ENCODE measurements at regions not wholly inside any gene's neighbourhood (a gene's known extent, or its start where the extent isn't known, plus 50 kb on each side); places are given as distances from the start of the nearest gene placed in this dataset.

DNA sequence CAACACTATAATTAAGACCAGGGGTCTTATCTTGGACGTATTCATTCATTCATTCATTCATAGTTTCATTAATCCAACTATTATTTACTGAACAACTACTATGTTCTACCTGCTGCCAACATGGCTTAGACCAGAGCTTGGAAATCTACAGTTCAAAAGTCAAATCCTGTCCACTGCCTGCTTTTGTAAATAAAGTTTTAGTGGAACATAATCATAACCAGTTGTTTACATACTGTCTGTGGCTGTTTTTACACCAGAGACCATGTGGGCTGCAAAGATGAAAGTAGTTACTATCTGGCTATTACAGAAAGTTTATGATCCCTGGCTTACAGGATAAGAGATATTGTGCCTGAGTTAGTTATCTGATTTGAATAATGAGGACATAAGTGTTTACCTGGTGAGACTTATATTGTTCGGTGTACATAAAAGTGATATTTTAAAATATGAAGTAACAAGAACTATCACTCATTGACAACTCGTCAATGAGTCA, 567.7 kb downstream of the TFAP2B start:
- no peak for TF ChIP-seq CTCF (IDR thresholded peaks at IDR 0.05; ENCODE audit: control extremely low read depth, extremely low read depth)
- Histone ChIP-seq H3K4me3 (no peak overlapping the region), H3K27me3 (ENCODE audit: control insufficient read depth in 3 of 3, insufficient read depth in 3 of 3, low read length in 2 of 3) (no peaks in the 10 kb centered on the region), H3K27ac (ENCODE audit: low read depth in 1 of 2, low read length in 1 of 2) (no peak overlapping the region), H3K9me3 (ENCODE audit: control insufficient read depth in 4 of 4, insufficient read depth in 3 of 4, low read length in 3 of 4) (peaks cover 0 to 3% (median 0%) of the 10 kb centered on the region in 4 donors), H3K9ac (ENCODE audit: insufficient read depth in 1 of 2, low read length in 2 of 2) (no peak overlapping the region), H3K4me1 (ENCODE audit: control insufficient read depth in 5 of 5, insufficient read depth in 5 of 5, low read length in 5 of 5) (peaks cover 0 to 4% (median 0%) of the 10 kb centered on the region in 5 donors), H3K36me3 (ENCODE audit: control insufficient read depth in 4 of 4, insufficient read depth in 4 of 4, low read length in 4 of 4) (no peaks in the 10 kb centered on the region)
- ATAC-seq (ENCODE audit: insufficient read depth, low FRiP score) (no peak), DNase-seq (no peak)
- 76 to 88% methylated on average over 3 of the region's 3 CpGs for WGBS, 2 donors

GRCh38 chr6:51387907-51388306, 569.2 kb downstream of the TFAP2B start:
- Histone ChIP-seq H3K36me3 (ENCODE audit: control insufficient read depth in 4 of 4, insufficient read depth in 4 of 4, low read length in 4 of 4) (no peaks in the 10 kb centered on the region), H3K9ac (ENCODE audit: insufficient read depth in 1 of 2, low read length in 2 of 2) (no peak overlapping the region), H3K4me1 (ENCODE audit: control insufficient read depth in 5 of 5, insufficient read depth in 5 of 5, low read length in 5 of 5) (peaks cover 0 to 4% (median 0%) of the 10 kb centered on the region in 5 donors), H3K27ac (ENCODE audit: low read depth in 1 of 2, low read length in 1 of 2) (no peak overlapping the region), H3K9me3 (ENCODE audit: control insufficient read depth in 4 of 4, insufficient read depth in 3 of 4, low read length in 3 of 4) (peaks cover 0 to 3% (median 0%) of the 10 kb centered on the region in 4 donors), H3K4me3 (no peak overlapping the region), H3K27me3 (ENCODE audit: control insufficient read depth in 3 of 3, insufficient read depth in 3 of 3, low read length in 2 of 3) (no peaks in the 10 kb centered on the region)
- no peak for DNase-seq
- ATAC-seq (ENCODE audit: insufficient read depth, low FRiP score): no peak
- no peak for TF ChIP-seq CTCF (IDR thresholded peaks at IDR 0.05; ENCODE audit: control extremely low read depth, extremely low read depth)
- 84 to 89% methylated on average over 4 of the region's 4 CpGs for whole genome bisulfite sequencing, 2 donors

GRCh38 chr6:51394061-51394460, 575.4 kb downstream of the TFAP2B start:
- DNase-seq: no peak
- Histone ChIP-seq H3K27me3 (ENCODE audit: control insufficient read depth in 3 of 3, insufficient read depth in 3 of 3, low read length in 2 of 3) (no peaks in the 10 kb centered on the region), H3K4me3 (no peak overlapping the region)

More at GRCh38 chr6:51394061-51394460, 575.4 kb downstream of the TFAP2B start:
- no peaks in the 10 kb centered on the region for H3K36me3 ChIP-seq (ENCODE audit: control insufficient read depth in 4 of 4, insufficient read depth in 4 of 4, low read length in 4 of 4)
- no peak overlapping the region for H3K27ac ChIP-seq (ENCODE audit: low read depth in 1 of 2, low read length in 1 of 2)
- no peaks in the 10 kb centered on the region for H3K9me3 ChIP-seq (ENCODE audit: control insufficient read depth in 4 of 4, insufficient read depth in 3 of 4, low read length in 3 of 4)
- peaks cover 0 to 7% (median 0%) of the 10 kb centered on the region in 5 donors for H3K4me1 ChIP-seq (ENCODE audit: control insufficient read depth in 5 of 5, insufficient read depth in 5 of 5, low read length in 5 of 5)
- no peak for ATAC-seq (ENCODE audit: insufficient read depth, low FRiP score)
- no peak overlapping the region for H3K9ac ChIP-seq (ENCODE audit: insufficient read depth in 1 of 2, low read length in 2 of 2)
- no peak for TF ChIP-seq CTCF (IDR thresholded peaks at IDR 0.05; ENCODE audit: control extremely low read depth, extremely low read depth)
